OCI-LY7 (cell line): ENCODE measurements at regions not wholly inside any gene's neighbourhood (a gene's known extent, or its start where the extent isn't known, plus 50 kb on each side); places are given as distances from the start of the nearest gene placed in this dataset.

ENCODE experiments used
- BruUV-seq: library from RNA; stranded (reverse); fragments of 400-500 nt; replicated peaks from 2 replicates; lab custom pipeline; 2021; lab: Mats Ljungman, UMichigan
- CTCF ChIA-PET: fragments of 300-600 bp; sonication (Branson Sonifier 250); formaldehyde crosslinking; loops from one replicate; lab custom pipeline; 2022; ENCODE audit warnings: antibody characterized with exemption; ENCODE audit not compliant: unreplicated experiment; lab: Charles Lee
- POLR2A ChIA-PET: fragments of 300-600 bp; sonication (Branson Sonifier 250); formaldehyde crosslinking; loops from one replicate; lab custom pipeline; 2022; ENCODE audit warnings: antibody characterized with exemption; lab: Charles Lee
- DNase-seq: peaks from one replicate; pipeline ENCODE4 v3.0.0-alpha.2; 2015; ENCODE audit warnings: low spot score
- H2AFZ ChIP-seq: fragments of 200-600 bp; sonication (generic), shearing (Covaris generic); 2 replicates; pipeline ENCODE4 v1.6.1; 2014; ENCODE audit warnings: mild to moderate bottlenecking, antibody characterized with exemption, low read length, moderate library complexity
- H3K27ac ChIP-seq: fragments of 200-600 bp; sonication (generic); 2 replicates; pipeline ENCODE4 v1.5.1; 2014; ENCODE audit warnings: mixed run types, low read depth, mild to moderate bottlenecking, moderate library complexity, low read length, inconsistent platforms; ENCODE audit not compliant: poor library complexity, severe bottlenecking
- H3K36me3 ChIP-seq: fragments of 200-600 bp; sonication (generic); 2 replicates; pipeline ENCODE4 v1.6.1; 2014; ENCODE audit warnings: mild to moderate bottlenecking, antibody characterized with exemption, low read length, moderate library complexity, mixed read lengths; ENCODE audit not compliant: insufficient read depth
- H3K4me1 ChIP-seq: fragments of 200-600 bp; sonication (generic); 2 replicates; pipeline ENCODE4 v1.5.1; 2014; ENCODE audit warnings: mild to moderate bottlenecking, low read length; ENCODE audit not compliant: insufficient read depth, poor library complexity, severe bottlenecking
- H3K4me2 ChIP-seq: fragments of 200-600 bp; sonication (generic); 2 replicates; pipeline ENCODE4 v1.6.1; 2014; ENCODE audit warnings: mild to moderate bottlenecking, low read length
- H3K4me3 ChIP-seq: fragments of 200-600 bp; sonication (generic); 2 replicates; pipeline ENCODE4 v1.5.1; 2014; ENCODE audit warnings: mild to moderate bottlenecking, low read depth, low read length; ENCODE audit not compliant: poor library complexity, severe bottlenecking
- H3K79me2 ChIP-seq: fragments of 200-600 bp; sonication (generic); 2 replicates; pipeline ENCODE4 v1.6.1; 2016; ENCODE audit warnings: low read depth, mild to moderate bottlenecking, low read length, moderate library complexity, mixed read lengths; ENCODE audit not compliant: insufficient read depth
- H3K9me2 ChIP-seq: fragments of 200-600 bp; sonication (generic); 2 replicates; pipeline ENCODE4 v1.6.1; 2016; ENCODE audit warnings: mild to moderate bottlenecking, low read length, mixed read lengths; ENCODE audit not compliant: insufficient read depth
- H3K9me3 ChIP-seq: fragments of 200-600 bp; sonication (generic); 2 replicates; pipeline ENCODE4 v1.6.1; 2014; ENCODE audit warnings: mild to moderate bottlenecking, mixed run types, low read length, mixed read lengths
- H4K20me1 ChIP-seq: fragments of 200-600 bp; sonication (generic); 2 replicates; pipeline ENCODE4 v1.6.1; 2014; ENCODE audit warnings: mild to moderate bottlenecking, antibody characterized with exemption, low read length, moderate library complexity, mixed read lengths; ENCODE audit not compliant: insufficient read depth
- CTCF ChIP-seq: fragments of 200-600 bp; sonication (generic); conservative IDR thresholded peaks from 2 replicates; pipeline ENCODE4 v1.5.1; 2014; ENCODE audit warnings: mild to moderate bottlenecking, antibody characterized with exemption, low read length, moderate library complexity, mixed read lengths
- EZH2phosphoT487 ChIP-seq: fragments of 200-600 bp; sonication (generic); IDR thresholded peaks from 2 replicates; pipeline ENCODE4 v1.6.1; 2018; ENCODE audit warnings: low read depth, borderline replicate concordance, mild to moderate bottlenecking, mixed run types, antibody characterized with exemption, low read length, moderate library complexity, mixed read lengths
- intact Hi-C: fragments of 100-400 bp; cut with micrococcal nuclease; formaldehyde crosslinking; loops from one replicate; pipeline ENCODE4 v1.10.0; 2022; ENCODE audit not compliant: unreplicated experiment

- H4K20me1 ChIP-seq: no peaks in the 10 kb centered on the region
- H3K36me3 ChIP-seq: no peaks in the 10 kb centered on the region
- POLR2A ChIA-PET: no interaction called here
- no peak for DNase-seq
- no peaks in the 10 kb centered on the region for H3K79me2 ChIP-seq
- TF ChIP-seq CTCF (no peak), EZH2phosphoT487 (no peak)
- no peak overlapping the region for H3K27ac ChIP-seq
- CTCF ChIA-PET: no interaction called here
- H3K9me3 ChIP-seq: no peaks in the 10 kb centered on the region
- H3K4me3 ChIP-seq: no peak overlapping the region
- intact Hi-C loops: no loop called here
- H2AFZ ChIP-seq: no peak overlapping the region
- no peaks in the 10 kb centered on the region for H3K4me1 ChIP-seq
- no TSS peak for BruUV-seq
- H3K4me2 ChIP-seq: no peak overlapping the region
- H3K9me2 ChIP-seq: no peaks in the 10 kb centered on the region
These were observed 408.5 kb downstream of the KLHL13 start for GRCh38 chrX:117707948-117708743.

- CTCF ChIA-PET: no interaction called here
- no TSS peak for BruUV-seq
- no peaks in the 10 kb centered on the region for H3K9me2 ChIP-seq
These were observed 415.6 kb downstream of the KLHL13 start for GRCh38 chrX:117701050-117701449.

More at GRCh38 chrX:117701050-117701449, 415.6 kb downstream of the KLHL13 start:
- H3K9me3 ChIP-seq: no peaks in the 10 kb centered on the region
- H4K20me1 ChIP-seq: no peaks in the 10 kb centered on the region
- no peak overlapping the region for H3K4me3 ChIP-seq
- no peaks in the 10 kb centered on the region for H3K4me1 ChIP-seq
- intact Hi-C loops: no loop called here
- POLR2A ChIA-PET: no interaction called here
- H3K27ac ChIP-seq: no peak overlapping the region
- H2AFZ ChIP-seq: no peak overlapping the region
- TF ChIP-seq CTCF (no peak), EZH2phosphoT487 (no peak)
- no peak overlapping the region for H3K4me2 ChIP-seq
- H3K36me3 ChIP-seq: no peaks in the 10 kb centered on the region
- H3K79me2 ChIP-seq: no peaks in the 10 kb centered on the region
- no peak for DNase-seq
